OCI-LY3 (cell line): ENCODE measurements at regions not wholly inside any gene's neighbourhood (a gene's known extent, or its start where the extent isn't known, plus 50 kb on each side); places are given as distances from the start of the nearest gene placed in this dataset.

Experiments
- EZH2phosphoT487 ChIP-seq: fragments of 200-600 bp; shearing (Covaris generic); IDR thresholded peaks from 2 replicates; pipeline ENCODE4 v1.6.1; 2018; ENCODE audit warnings: antibody characterized with exemption, mixed run types, low read depth
- TF ChIP-seq, protein P1 (sequence below): fragments of 200-600, 300-600 bp; sonication (generic); IDR thresholded peaks from 2 replicates; pipeline ENCODE4 v1.5.1; 2014; ENCODE audit warnings: antibody characterized with exemption, low read length, low read depth

DNA sequence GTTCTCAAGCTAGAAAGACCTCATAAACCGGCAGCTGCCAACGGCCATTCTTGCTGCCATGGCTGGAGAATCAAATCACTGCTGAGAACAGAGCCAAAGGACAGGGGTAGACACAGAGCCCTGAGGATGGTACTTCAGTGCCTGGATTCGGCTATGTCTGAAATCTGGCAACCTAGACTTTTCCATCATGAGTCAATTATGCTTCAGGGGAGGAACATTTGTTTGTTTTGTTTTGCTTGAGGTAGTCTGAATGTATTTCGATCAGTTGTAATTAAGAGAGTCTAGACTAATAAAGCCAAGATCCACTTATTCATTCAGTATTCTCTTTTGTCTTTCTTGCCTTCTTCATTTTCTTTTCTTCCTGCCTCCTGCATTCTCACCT, 122.8 kb upstream of the SH3BP4 start:
- TF ChIP-seq EZH2phosphoT487, result no peak
- TF ChIP-seq, protein P1, sequence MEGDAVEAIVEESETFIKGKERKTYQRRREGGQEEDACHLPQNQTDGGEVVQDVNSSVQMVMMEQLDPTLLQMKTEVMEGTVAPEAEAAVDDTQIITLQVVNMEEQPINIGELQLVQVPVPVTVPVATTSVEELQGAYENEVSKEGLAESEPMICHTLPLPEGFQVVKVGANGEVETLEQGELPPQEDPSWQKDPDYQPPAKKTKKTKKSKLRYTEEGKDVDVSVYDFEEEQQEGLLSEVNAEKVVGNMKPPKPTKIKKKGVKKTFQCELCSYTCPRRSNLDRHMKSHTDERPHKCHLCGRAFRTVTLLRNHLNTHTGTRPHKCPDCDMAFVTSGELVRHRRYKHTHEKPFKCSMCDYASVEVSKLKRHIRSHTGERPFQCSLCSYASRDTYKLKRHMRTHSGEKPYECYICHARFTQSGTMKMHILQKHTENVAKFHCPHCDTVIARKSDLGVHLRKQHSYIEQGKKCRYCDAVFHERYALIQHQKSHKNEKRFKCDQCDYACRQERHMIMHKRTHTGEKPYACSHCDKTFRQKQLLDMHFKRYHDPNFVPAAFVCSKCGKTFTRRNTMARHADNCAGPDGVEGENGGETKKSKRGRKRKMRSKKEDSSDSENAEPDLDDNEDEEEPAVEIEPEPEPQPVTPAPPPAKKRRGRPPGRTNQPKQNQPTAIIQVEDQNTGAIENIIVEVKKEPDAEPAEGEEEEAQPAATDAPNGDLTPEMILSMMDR, result no peak
